Activated CD4-positive, CD25-positive, alpha-beta regulatory T cell (primary cell): ENCODE measurements at regions not wholly inside any gene's neighbourhood (a gene's known extent, or its start where the extent isn't known, plus 50 kb on each side); places are given as distances from the start of the nearest gene placed in this dataset.
"Not testable (repeated sequence)": the region's sequence is repeated elsewhere in the genome, so short reads cannot be mapped to it uniquely, and the experiment has no call there.

Experiments used
- DNase-seq, 4 experiments: peaks; one replicate each; lab custom pipeline; 2025; lab: John Stamatoyannopoulos, UW

GRCh38 chr20:57104113-57104512 is 162.3 kb downstream of the BMP7 start:
- no peak for DNase-seq

- DNase-seq = no peak
Observed at GRCh38 chr20:57104651-57105204, 161.7 kb downstream of the BMP7 start.

GRCh38 chr20:57106030-57106682 is 160.3 kb downstream of the BMP7 start:
- DNase-seq = no peak

- DNase-seq = no peak
Observed at GRCh38 chr20:57106692-57107091, 159.7 kb downstream of the BMP7 start.

- no peak for DNase-seq
Observed at GRCh38 chr20:57107208-57107607, 159.2 kb downstream of the BMP7 start.

GRCh38 chr20:57108218-57108617 is 158.2 kb downstream of the BMP7 start:
- DNase-seq = no peak

GRCh38 chr20:57108742-57109570 is 157.5 kb downstream of the BMP7 start:
- no peak for DNase-seq

GRCh38 chr20:57109571-57109953 is 156.9 kb downstream of the BMP7 start:
- no peak for DNase-seq

GRCh38 chr20:57110121-57111027 is 156.1 kb downstream of the BMP7 start:
- not testable (repeated sequence) for DNase-seq

- DNase-seq = no peak
Observed at GRCh38 chr20:57111028-57111373, 155.4 kb downstream of the BMP7 start.

GRCh38 chr20:57112448-57112847 is 154.0 kb downstream of the BMP7 start:
- no peak for DNase-seq

- DNase-seq = no peak
Observed at GRCh38 chr20:57114290-57115005, 152.0 kb downstream of the BMP7 start.

- DNase-seq = no peak
Observed at GRCh38 chr20:57117296-57117695, 149.1 kb downstream of the BMP7 start.

GRCh38 chr20:57118107-57118769 is 148.2 kb downstream of the BMP7 start:
- no peak for DNase-seq
